Smooth muscle cell (in vitro differentiated cells): ENCODE measurements at regions not wholly inside any gene's neighbourhood (a gene's known extent, or its start where the extent isn't known, plus 50 kb on each side); places are given as distances from the start of the nearest gene placed in this dataset.
A peak's percentile ranks its signal among the peaks of the same experiment; 100 is the strongest.

Experiments used
- DNase-seq: peaks from one replicate; lab custom pipeline; 2025; ENCODE audit not compliant: unreplicated experiment; lab: John Stamatoyannopoulos, UW
- H2AFZ ChIP-seq: fragments of 200-600 bp; sonication (generic); 2 replicates; pipeline ENCODE4 v1.6.0; 2016; ENCODE audit warnings: antibody characterized with exemption, low read depth, mild to moderate bottlenecking
- H3F3A ChIP-seq: fragments of 200-600 bp; sonication (generic); 2 replicates; pipeline ENCODE4 v1.6.0; 2017; ENCODE audit warnings: antibody characterized with exemption, low read depth
- H3K27ac ChIP-seq: fragments of 200-600 bp; sonication (generic); 2 replicates; pipeline ENCODE4 v1.5.1; 2016; ENCODE audit warnings: low read depth, mild to moderate bottlenecking
- H3K27me3 ChIP-seq: fragments of 200-600 bp; sonication (generic); 2 replicates; pipeline ENCODE4 v1.6.1; 2016; ENCODE audit warnings: low read depth, mild to moderate bottlenecking
- H3K36me3 ChIP-seq: fragments of 200-600 bp; sonication (generic); 2 replicates; pipeline ENCODE4 v1.5.1; 2016; ENCODE audit warnings: low read depth
- H3K4me1 ChIP-seq: fragments of 200-600 bp; sonication (generic); 2 replicates; pipeline ENCODE4 v1.5.1; 2016; ENCODE audit warnings: low read depth
- H3K4me2 ChIP-seq: fragments of 200-600 bp; sonication (generic); 2 replicates; pipeline ENCODE4 v1.6.0; 2016; ENCODE audit warnings: mild to moderate bottlenecking
- H3K4me3 ChIP-seq: fragments of 200-600 bp; sonication (generic); 2 replicates; pipeline ENCODE4 v1.5.1; 2016; ENCODE audit warnings: mild to moderate bottlenecking
- H3K79me2 ChIP-seq: fragments of 200-600 bp; sonication (generic); 2 replicates; pipeline ENCODE4 v1.6.0; 2016; ENCODE audit warnings: low read depth, mild to moderate bottlenecking
- H3K9ac ChIP-seq: fragments of 200-600 bp; sonication (generic); 2 replicates; pipeline ENCODE4 v1.6.0; 2016; ENCODE audit warnings: low read depth
- H3K9me3 ChIP-seq: fragments of 200-600 bp; sonication (generic); replicated peaks from 2 replicates; pipeline ENCODE4 v1.5.1; 2016; ENCODE audit warnings: low read depth
- H4K20me1 ChIP-seq: fragments of 200-600 bp; sonication (generic); 2 replicates; pipeline ENCODE4 v1.6.0; 2016; ENCODE audit warnings: low read depth
- WGBS: methylation state at CpG from one replicate; pipeline ENCODE4 v1.1.7; 2016; ENCODE audit warnings: low lambda C conversion rate; 5-methylcytosine and 5-hydroxymethylcytosine counted together
- TF ChIP-seq, protein P1 (sequence below): fragments of 200-600 bp; sonication (generic); IDR thresholded peaks from 2 replicates; pipeline ENCODE4 v1.5.1; 2017; ENCODE audit warnings: borderline replicate concordance, mild to moderate bottlenecking, antibody characterized with exemption; ENCODE audit not compliant: insufficient read depth, poor library complexity, severe bottlenecking

DNA sequence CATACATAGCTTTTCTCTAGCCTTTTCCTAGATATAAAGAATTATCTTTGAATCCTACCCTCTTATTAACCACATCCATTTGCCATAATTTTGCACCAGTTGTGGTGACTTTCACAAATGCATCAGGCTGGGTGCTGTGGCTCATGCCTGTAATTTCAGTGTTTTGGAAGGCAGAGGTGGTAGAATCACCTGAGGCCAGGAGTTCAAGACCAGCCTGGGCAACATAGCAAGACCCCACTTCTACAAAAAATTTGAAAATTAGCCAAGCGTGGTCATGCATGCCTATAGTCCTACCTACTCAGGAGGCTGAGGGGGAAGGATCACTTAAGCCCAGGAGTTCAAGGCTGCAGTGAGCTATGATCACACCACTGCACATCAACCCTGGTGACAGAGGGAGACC lies 672.4 kb upstream of the CHAC2 start:
- 92% methylated on average over 1 of the region's 1 CpG for WGBS

DNA sequence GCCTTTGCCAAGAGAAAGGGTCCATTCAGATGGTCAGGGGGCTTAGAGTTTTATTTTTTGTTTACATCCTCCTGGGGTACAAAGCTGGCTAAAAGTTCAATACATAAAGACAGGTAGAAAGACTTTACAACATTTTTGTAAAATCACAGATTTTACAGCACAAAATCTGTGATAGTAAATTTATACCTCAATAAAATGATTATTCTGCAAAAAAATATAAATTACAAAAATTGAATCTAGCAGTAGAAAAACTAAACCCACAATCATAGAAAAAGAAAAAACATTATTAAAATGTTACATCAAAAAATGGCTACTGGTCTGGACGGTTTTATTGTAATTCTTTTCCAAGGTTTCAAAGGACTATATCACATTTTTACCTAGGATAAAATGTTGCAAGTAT lies 674.2 kb upstream of the CHAC2 start:
- Histone ChIP-seq H3K9ac (no peak overlapping the region), H3K36me3 (no peaks in the 10 kb centered on the region), H4K20me1 (no peaks in the 10 kb centered on the region), H3K79me2 (no peaks in the 10 kb centered on the region), H3K4me2 (no peak overlapping the region), H3K9me3 (no peaks in the 10 kb centered on the region), H3K4me1 (no peaks in the 10 kb centered on the region), H3F3A (no peaks in the 10 kb centered on the region), H3K4me3 (no peak overlapping the region), H3K27ac (no peak overlapping the region), H3K27me3 (no peaks in the 10 kb centered on the region), H2AFZ (no peak overlapping the region)
- 93% methylated on average over 1 of the region's 1 CpG for WGBS
- TF ChIP-seq, protein P1, sequence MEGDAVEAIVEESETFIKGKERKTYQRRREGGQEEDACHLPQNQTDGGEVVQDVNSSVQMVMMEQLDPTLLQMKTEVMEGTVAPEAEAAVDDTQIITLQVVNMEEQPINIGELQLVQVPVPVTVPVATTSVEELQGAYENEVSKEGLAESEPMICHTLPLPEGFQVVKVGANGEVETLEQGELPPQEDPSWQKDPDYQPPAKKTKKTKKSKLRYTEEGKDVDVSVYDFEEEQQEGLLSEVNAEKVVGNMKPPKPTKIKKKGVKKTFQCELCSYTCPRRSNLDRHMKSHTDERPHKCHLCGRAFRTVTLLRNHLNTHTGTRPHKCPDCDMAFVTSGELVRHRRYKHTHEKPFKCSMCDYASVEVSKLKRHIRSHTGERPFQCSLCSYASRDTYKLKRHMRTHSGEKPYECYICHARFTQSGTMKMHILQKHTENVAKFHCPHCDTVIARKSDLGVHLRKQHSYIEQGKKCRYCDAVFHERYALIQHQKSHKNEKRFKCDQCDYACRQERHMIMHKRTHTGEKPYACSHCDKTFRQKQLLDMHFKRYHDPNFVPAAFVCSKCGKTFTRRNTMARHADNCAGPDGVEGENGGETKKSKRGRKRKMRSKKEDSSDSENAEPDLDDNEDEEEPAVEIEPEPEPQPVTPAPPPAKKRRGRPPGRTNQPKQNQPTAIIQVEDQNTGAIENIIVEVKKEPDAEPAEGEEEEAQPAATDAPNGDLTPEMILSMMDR = no peak
- DNase-seq = no peak

More for the DNA sequence above, 672.4 kb upstream of the CHAC2 start:
- Histone ChIP-seq H3K27me3 (no peaks in the 10 kb centered on the region), H2AFZ (no peak overlapping the region), H3K27ac (no peak overlapping the region), H3K4me3 (no peak overlapping the region), H3K36me3 (no peaks in the 10 kb centered on the region), H3K4me2 (no peak overlapping the region), H4K20me1 (no peaks in the 10 kb centered on the region), H3K9ac (no peak overlapping the region), H3K9me3 (no peaks in the 10 kb centered on the region), H3K79me2 (no peaks in the 10 kb centered on the region), H3F3A (no peaks in the 10 kb centered on the region), H3K4me1 (no peaks in the 10 kb centered on the region)
- TF ChIP-seq, protein P1 = no peak
- DNase-seq = no peak

DNA sequence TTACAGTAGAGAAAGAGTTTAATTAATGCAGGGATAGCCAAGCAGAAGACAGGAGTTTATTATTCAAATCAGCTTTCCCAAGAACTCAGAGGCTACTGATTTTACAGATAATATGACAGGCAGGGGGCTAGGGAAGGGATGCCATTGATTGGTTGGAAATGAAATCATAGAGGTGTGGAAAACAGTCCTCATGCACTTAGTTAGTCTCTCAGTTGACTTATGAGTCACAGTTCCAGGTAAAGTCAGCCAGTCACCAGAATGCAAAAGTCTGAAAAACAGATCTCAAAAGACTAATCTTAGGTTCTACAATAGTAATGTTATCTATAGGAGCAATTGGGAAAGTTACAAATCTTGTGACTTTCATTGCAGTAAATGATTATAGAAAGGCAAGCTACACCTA lies 676.4 kb upstream of the CHAC2 start:
- H3K27me3 ChIP-seq = no peaks in the 10 kb centered on the region
- no peak for DNase-seq
- no peak overlapping the region for H3K4me2 ChIP-seq
- H3K9ac ChIP-seq = no peak overlapping the region
- H3K79me2 ChIP-seq = no peaks in the 10 kb centered on the region
- H3K9me3 ChIP-seq = no peaks in the 10 kb centered on the region
- TF ChIP-seq, protein P1 = no peak
- H3K4me1 ChIP-seq = peaks cover 3% of the 10 kb centered on the region
- H4K20me1 ChIP-seq = no peaks in the 10 kb centered on the region
- H2AFZ ChIP-seq = no peak overlapping the region
- no peak overlapping the region for H3K27ac ChIP-seq
- no peaks in the 10 kb centered on the region for H3F3A ChIP-seq
- H3K4me3 ChIP-seq = no peak overlapping the region
- H3K36me3 ChIP-seq = no peaks in the 10 kb centered on the region

DNA sequence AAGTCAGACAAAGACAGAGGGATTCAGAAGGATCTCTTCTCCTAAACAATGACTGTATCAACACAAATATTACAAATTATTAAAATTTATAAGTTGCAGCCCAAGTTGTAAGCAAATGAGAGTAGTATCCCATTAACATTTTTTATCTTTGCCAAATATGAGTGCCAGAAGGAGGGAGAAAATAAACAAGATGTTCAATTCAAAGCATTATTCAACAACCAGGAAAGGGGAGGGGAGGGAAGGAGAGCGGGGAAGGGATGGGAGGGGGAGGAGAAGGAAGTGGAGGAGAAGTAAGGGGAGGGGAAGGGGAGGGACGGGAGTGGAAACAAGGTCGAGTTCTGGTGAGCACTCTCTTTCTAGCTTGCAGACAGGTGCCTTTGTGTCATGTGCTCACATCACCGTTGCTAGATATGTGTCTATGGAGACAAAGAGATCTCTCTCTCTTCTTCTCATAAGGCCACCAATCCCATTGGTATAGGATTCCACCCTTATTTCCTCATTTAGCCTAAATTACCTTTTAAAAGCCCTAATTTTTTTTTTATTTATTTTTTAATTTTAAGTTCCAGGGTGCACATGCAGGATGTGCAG lies 679.6 kb upstream of the CHAC2 start:
- H3K27ac ChIP-seq = peak overlapping the region; percentile 51
- H4K20me1 ChIP-seq = no peaks in the 10 kb centered on the region
- no peaks in the 10 kb centered on the region for H3K36me3 ChIP-seq
- peak overlapping the region; percentile 25 for H2AFZ ChIP-seq
- no peak for DNase-seq
- H3K4me2 ChIP-seq = peak overlapping the region; percentile 2
- TF ChIP-seq, protein P1 = no peak
- peaks cover 3% of the 10 kb centered on the region for H3K4me1 ChIP-seq
- no peak overlapping the region for H3K4me3 ChIP-seq
- no peaks in the 10 kb centered on the region for H3K27me3 ChIP-seq
- H3K9ac ChIP-seq = peak overlapping the region; percentile 5
- 100% methylated on average over 3 of the region's 4 CpGs for WGBS
- H3K79me2 ChIP-seq = no peaks in the 10 kb centered on the region
- H3F3A ChIP-seq = no peaks in the 10 kb centered on the region
- no peaks in the 10 kb centered on the region for H3K9me3 ChIP-seq
